ENCODE measurements at regions not wholly inside any gene's neighbourhood (a gene's known extent, or its start where the extent isn't known, plus 50 kb on each side); places are given as distances from the start of the nearest gene placed in this dataset.

DNA sequence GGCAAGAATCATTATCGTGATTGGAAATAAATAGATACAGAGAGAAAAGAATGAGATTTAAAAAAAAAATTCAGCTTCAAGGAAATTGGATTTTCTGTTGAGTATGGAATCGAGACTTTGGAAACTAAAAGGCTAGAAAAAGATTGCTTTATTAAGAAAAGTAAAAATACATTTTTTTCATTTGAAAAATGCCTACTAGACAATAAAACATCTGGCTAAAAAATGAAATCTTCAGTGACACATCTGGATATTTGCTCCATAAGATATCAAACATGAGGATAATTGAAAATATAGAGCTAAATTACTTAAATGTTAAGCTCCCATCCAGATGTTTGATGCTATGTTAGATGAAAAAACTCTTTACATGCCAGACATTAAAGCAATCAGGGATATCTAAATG lies 879.5 kb downstream of the TSN start:
- Histone ChIP-seq H3K9ac (ENCODE audit: low read length) (no peak overlapping the region), H3K27me3 (replicated peaks in 1 of 4; ENCODE audit: control extremely low read depth in 1 of 4, control insufficient read depth in 3 of 4, insufficient read depth in 4 of 4, low read length in 3 of 4) (no peaks in the 10 kb centered on the region), H3K36me3 (replicated peaks in 1 of 2; ENCODE audit: control extremely low read depth in 1 of 2, control insufficient read depth in 1 of 2, extremely low read depth in 1 of 2, insufficient read depth in 2 of 2, low read length in 1 of 2) (no peaks in the 10 kb centered on the region), H3K79me2 (ENCODE audit: control insufficient read depth, insufficient read depth, low read length) (no peaks in the 10 kb centered on the region), H3K4me2 (replicated peaks; ENCODE audit: low read depth, low read length, poor library complexity, severe bottlenecking) (no peak overlapping the region), H4K20me1 (ENCODE audit: control insufficient read depth, insufficient read depth, low read length, poor library complexity, severe bottlenecking) (no peaks in the 10 kb centered on the region), H3K4me3 (ENCODE audit: control extremely low read depth in 1 of 5, extremely low read depth in 1 of 5, insufficient read depth in 1 of 5, low read depth in 2 of 5, low read length in 4 of 5) (no peak overlapping the region), H3K9me3 (ENCODE audit: control extremely low read depth in 1 of 3, control insufficient read depth in 2 of 3, insufficient read depth in 1 of 3, low read length in 2 of 3) (peaks cover 0 to 5% (median 0%) of the 10 kb centered on the region in 3 donors), H3K4me1 (ENCODE audit: control insufficient read depth in 2 of 2, insufficient read depth in 2 of 2, low read length in 2 of 2) (no peaks in the 10 kb centered on the region), H2AFZ (ENCODE audit: insufficient read depth, low read depth, low read length, poor library complexity, severe bottlenecking) (no peak overlapping the region), H3K27ac (ENCODE audit: low read length in 2 of 2) (no peak overlapping the region)
- intact Hi-C loops (cut with micrococcal nuclease): no loop called here
- no peaks in the 10 kb centered on the region for H3K27me3 Mint-ChIP-seq
- CTCF ChIA-PET: no interaction called here
- ATAC-seq (ENCODE audit: low read depth): no peak
- no CpG with 5 or more reads among the region's 2 CpGs for WGBS (ENCODE audit: insufficient coverage)
- DNase-seq: no peak
- H3K9me3 Mint-ChIP-seq (ENCODE audit: insufficient read depth): peaks cover 3% of the 10 kb centered on the region
- no peak overlapping the region for H3K4me3 Mint-ChIP-seq
- no peak overlapping the region for H3K27ac Mint-ChIP-seq
- TF ChIP-seq, protein P1, sequence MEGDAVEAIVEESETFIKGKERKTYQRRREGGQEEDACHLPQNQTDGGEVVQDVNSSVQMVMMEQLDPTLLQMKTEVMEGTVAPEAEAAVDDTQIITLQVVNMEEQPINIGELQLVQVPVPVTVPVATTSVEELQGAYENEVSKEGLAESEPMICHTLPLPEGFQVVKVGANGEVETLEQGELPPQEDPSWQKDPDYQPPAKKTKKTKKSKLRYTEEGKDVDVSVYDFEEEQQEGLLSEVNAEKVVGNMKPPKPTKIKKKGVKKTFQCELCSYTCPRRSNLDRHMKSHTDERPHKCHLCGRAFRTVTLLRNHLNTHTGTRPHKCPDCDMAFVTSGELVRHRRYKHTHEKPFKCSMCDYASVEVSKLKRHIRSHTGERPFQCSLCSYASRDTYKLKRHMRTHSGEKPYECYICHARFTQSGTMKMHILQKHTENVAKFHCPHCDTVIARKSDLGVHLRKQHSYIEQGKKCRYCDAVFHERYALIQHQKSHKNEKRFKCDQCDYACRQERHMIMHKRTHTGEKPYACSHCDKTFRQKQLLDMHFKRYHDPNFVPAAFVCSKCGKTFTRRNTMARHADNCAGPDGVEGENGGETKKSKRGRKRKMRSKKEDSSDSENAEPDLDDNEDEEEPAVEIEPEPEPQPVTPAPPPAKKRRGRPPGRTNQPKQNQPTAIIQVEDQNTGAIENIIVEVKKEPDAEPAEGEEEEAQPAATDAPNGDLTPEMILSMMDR (IDR thresholded peaks at IDR 0.05): no peak
- TF ChIP-seq EZH2 (IDR thresholded peaks at IDR 0.05; ENCODE audit: borderline replicate concordance, insufficient read depth, low read depth, low read length, poor library complexity, severe bottlenecking): no peak
- H3K4me1 Mint-ChIP-seq: no peaks in the 10 kb centered on the region
- POLR2A ChIA-PET: no interaction called here

DNA sequence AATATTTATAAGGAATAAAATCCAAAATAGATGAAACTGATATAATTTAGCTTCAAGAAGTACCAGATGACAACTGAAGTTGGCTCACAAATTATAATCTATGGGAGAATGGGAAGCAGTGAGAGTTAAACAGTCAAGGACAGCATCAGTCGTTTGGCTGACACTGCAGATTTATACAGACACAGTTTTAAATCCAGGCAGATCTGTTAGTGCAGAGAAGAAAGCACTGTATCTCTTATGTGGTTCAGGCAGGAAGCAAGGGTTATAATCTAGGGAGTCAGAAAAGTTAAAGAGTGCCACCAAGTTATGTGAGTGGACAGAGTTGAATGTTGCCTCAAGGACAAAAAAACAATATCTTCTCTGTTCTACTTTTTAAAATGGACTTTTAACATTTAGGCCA lies 880.2 kb downstream of the TSN start:
- no peaks in the 10 kb centered on the region for H3K27me3 ChIP-seq (replicated peaks in 1 of 4; ENCODE audit: control extremely low read depth in 1 of 4, control insufficient read depth in 3 of 4, insufficient read depth in 4 of 4, low read length in 3 of 4)
- no peaks in the 10 kb centered on the region for H3K36me3 ChIP-seq (replicated peaks in 1 of 2; ENCODE audit: control extremely low read depth in 1 of 2, control insufficient read depth in 1 of 2, extremely low read depth in 1 of 2, insufficient read depth in 2 of 2, low read length in 1 of 2)
- H2AFZ ChIP-seq (ENCODE audit: insufficient read depth, low read depth, low read length, poor library complexity, severe bottlenecking): no peak overlapping the region
- DNase-seq (no peak), ATAC-seq (ENCODE audit: low read depth) (no peak)
- no peak overlapping the region for H3K27ac ChIP-seq (ENCODE audit: low read length in 2 of 2)
- no peaks in the 10 kb centered on the region for H3K79me2 ChIP-seq (ENCODE audit: control insufficient read depth, insufficient read depth, low read length)
- intact Hi-C loops (cut with micrococcal nuclease): no loop called here
- H3K27ac Mint-ChIP-seq: no peak overlapping the region
- peaks cover 0 to 5% (median 0%) of the 10 kb centered on the region in 3 donors for H3K9me3 ChIP-seq (ENCODE audit: control extremely low read depth in 1 of 3, control insufficient read depth in 2 of 3, insufficient read depth in 1 of 3, low read length in 2 of 3)
- H3K4me2 ChIP-seq (replicated peaks; ENCODE audit: low read depth, low read length, poor library complexity, severe bottlenecking): no peak overlapping the region
- no peak overlapping the region for H3K4me3 ChIP-seq (ENCODE audit: control extremely low read depth in 1 of 5, extremely low read depth in 1 of 5, insufficient read depth in 1 of 5, low read depth in 2 of 5, low read length in 4 of 5)
- ChIA-PET POLR2A (no interaction called here), CTCF (no interaction called here)
- no peak overlapping the region for H3K4me3 Mint-ChIP-seq
- no peaks in the 10 kb centered on the region for H4K20me1 ChIP-seq (ENCODE audit: control insufficient read depth, insufficient read depth, low read length, poor library complexity, severe bottlenecking)
- no peak for TF ChIP-seq EZH2 (IDR thresholded peaks at IDR 0.05; ENCODE audit: borderline replicate concordance, insufficient read depth, low read depth, low read length, poor library complexity, severe bottlenecking)
- TF ChIP-seq, protein P1 (IDR thresholded peaks at IDR 0.05): no peak
- no peaks in the 10 kb centered on the region for H3K4me1 Mint-ChIP-seq
- no peak overlapping the region for H3K9ac ChIP-seq (ENCODE audit: low read length)
- H3K27me3 Mint-ChIP-seq: no peaks in the 10 kb centered on the region
- H3K4me1 ChIP-seq (ENCODE audit: control insufficient read depth in 2 of 2, insufficient read depth in 2 of 2, low read length in 2 of 2): no peaks in the 10 kb centered on the region
- H3K9me3 Mint-ChIP-seq (ENCODE audit: insufficient read depth): peaks cover 3% of the 10 kb centered on the region
- 50% methylated on average over 1 of the region's 1 CpG for WGBS (ENCODE audit: insufficient coverage)
